Stimulated activated CD8-positive, alpha-beta memory T cell treated with anti-CD3 and anti-CD28 coated beads, Interleukin-4, amount 100 ng/mL, for 1 hour (primary cell): ENCODE measurements at regions not wholly inside any gene's neighbourhood (a gene's known extent, or its start where the extent isn't known, plus 50 kb on each side); places are given as distances from the start of the nearest gene placed in this dataset.
"Not testable (repeated sequence)": the region's sequence is repeated elsewhere in the genome, so short reads cannot be mapped to it uniquely, and the experiment has no call there.

Experiments used
- DNase-seq, 2 donors: peaks; one replicate each; pipeline ENCODE4 v3.0.0-alpha.2; 2020; ENCODE audit warnings: low read depth in 2 of 2, low spot score in 1 of 2

DNA sequence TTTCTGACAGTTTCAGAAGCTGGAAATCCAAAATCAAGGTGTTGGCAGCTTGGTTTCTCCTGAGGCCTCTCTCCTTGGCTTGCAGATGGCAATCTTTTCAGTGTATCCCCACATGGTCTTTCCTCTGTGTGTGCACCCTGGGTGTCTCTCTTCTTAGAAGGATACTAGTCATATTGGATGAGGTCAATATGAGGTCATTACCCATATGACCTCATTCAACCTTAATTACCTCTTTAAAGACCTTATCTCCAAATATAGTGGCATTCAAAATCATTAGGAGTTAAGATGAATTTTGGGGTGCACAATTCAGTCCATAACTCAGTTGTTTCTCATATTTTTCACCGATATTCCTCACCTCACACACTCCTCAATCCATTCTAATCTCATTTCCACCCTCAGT, 92.4 kb upstream of the TGM3 start:
- no peak for DNase-seq

DNA sequence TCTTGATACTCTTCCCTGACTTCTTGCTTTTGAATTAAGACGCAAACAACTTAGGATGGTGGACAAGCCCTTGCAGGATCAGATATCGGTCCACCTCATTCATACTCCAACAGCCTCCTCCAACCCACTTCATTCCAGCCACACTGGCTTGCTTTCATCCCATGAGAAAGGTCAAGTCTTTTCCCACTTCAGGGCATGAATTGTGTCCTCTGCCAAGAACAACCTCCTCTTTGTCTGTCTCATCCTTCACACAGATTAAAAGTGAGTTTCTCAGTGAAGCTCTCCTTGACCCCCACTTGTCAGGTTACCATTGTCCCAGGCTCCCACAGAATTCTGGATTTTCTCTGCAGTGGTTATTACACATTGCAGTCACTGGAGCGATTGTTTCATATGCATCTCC, 91.8 kb upstream of the TGM3 start:
- DNase-seq, result no peak

GRCh38 chr20:2206957-2207769, 88.6 kb upstream of the TGM3 start:
- DNase-seq, result peak; percentile 6 to 9

GRCh38 chr20:2207770-2208097, 88.1 kb upstream of the TGM3 start:
- no peak for DNase-seq

GRCh38 chr20:2208897-2209296, 86.9 kb upstream of the TGM3 start:
- no peak for DNase-seq

- no peak for DNase-seq
Measured at GRCh38 chr20:2210646-2211552, 84.9 kb upstream of the TGM3 start.

DNA sequence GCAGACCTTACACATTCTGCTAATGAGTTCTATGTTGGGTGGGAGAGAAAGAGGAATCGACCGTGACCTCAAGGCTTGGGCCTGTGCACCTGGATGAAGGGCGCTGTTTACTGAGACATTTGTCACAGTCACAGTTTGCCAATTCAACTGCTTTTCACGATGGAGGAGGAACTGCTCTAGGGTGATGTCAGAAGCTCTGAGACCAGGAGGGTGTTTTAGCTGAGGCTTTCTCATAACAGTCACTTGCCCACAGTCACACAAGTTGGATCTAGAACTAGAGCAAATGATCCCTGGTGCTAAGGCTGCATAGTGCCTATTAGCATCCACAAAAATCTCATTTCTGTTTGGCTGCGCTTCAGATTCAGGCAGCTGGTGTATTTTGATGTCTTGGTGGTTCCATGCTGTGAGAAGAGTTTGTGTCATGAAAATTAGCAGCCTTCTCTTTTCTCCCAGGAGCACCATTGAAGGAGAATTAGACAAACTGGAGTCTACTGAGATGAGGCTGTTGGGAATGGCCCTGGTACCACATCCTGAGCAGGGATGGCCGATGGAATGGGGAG, 83.3 kb upstream of the TGM3 start:
- no peak for DNase-seq

GRCh38 chr20:2213401-2213800, 82.4 kb upstream of the TGM3 start:
- no peak for DNase-seq

GRCh38 chr20:2217857-2218539, 77.8 kb upstream of the TGM3 start:
- DNase-seq, result no peak

- DNase-seq, result no peak
Measured at GRCh38 chr20:2219481-2220006, 76.3 kb upstream of the TGM3 start.

DNA sequence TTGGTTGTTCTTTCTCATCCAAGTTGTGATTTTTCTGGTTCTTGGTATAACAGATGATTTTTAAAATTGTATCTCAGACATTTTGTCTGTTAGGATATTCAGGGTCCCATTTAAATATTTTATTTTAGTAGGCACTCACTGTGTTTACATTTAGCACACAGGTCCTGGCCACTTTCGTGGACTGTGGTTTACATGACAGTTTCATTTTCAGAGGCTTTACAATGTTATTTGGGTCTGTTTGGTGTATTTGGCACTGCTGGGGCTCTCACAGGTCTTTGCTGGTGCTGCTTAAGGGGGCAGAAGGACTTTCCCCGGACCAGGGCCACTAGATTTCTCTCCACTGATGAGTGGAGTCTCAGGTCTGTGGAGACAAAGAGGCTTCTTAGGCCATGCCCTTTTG, 75.5 kb upstream of the TGM3 start:
- no peak for DNase-seq

GRCh38 chr20:2221921-2222320, 73.9 kb upstream of the TGM3 start:
- no peak for DNase-seq

DNA sequence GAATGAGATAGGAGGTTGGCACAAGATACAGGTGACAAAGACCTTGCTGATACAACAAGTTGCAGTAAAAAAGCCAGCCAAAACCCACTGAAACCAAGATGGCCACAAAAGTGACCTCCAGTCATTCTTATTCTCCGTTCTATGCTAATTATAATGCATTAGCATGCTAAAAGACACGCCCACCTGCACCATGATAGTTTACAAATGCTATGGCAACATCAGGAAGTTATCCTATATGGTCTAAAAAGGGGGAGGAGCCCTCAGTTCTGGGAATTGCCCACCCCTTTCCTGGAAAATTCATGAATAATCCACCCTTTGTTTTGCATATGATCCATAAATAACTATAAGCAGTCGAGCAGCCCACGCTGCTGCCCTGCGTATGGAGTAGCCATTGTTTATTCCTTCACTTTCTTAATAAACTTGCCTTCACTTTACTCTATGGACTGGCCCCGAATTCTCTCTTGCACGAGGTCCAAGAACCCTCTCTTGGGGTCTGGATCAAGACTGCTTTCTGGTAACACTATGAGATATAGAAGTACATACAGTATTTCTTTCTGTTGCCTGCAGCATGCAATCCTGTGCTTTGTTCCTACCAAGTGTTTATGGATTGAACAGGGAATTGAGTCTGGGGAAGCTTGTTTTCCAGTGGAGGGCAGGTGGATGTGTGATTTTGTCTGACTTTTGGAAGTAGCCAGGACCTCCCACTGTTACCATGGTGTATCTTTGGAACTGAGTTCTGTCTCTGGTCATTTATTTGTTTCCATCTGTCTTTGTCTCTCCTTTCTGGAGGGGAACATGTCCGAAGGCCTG, 72.0 kb upstream of the TGM3 start:
- DNase-seq, result no peak

DNA sequence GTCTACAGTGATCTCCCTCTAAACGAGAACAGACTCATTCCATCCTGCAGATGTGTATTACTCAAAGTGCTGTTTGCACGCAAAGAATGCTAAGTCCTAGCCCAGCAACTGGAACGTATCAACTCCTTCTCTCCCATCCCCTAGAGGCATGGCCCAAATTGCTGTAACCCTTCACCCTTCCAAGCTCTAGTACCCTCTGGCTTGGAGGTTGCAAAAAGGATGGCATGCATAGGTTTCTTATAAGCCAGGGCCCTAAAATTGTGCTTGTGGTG, 71.5 kb upstream of the TGM3 start:
- no peak for DNase-seq

DNA sequence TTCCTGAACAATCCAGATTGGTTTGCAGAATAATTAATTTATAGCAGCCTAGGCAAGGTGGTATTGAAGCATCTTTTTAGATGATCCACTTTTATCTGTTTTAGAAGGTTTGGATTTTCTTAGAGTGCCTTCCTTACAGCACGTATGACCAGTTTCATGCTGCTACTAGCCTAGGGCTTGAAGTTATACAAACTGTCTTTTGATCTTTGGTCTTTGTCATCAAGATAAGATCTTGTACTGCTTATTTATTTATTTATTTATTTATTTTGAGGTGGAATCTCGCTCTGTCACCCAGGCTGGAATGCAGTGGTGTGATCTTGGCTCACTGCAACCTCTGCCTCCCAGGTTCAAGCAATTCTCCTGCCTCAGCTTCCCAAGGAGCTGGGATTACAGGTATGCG, 68.5 kb upstream of the TGM3 start:
- DNase-seq, result not testable (repeated sequence)

- DNase-seq, result no peak
Measured at GRCh38 chr20:2227861-2228260, 67.9 kb upstream of the TGM3 start.

DNA sequence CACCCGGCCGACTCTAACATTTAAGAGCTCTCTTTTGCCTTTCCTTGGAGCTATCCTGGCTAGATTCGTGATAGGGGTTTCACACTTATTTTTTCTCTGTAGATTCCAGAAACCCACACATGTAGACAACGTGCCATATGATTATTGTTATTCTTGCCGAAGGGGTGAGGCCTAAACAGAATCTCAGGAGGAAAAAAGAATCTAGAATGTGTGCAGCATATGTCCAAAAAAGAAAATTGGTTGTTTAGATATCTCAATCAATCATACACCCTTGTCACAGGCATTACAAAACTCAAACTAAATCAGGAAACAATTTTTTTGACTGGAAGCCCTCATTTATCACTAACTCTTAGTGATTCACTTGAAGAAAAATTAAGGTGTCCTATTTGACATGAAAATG, 66.9 kb upstream of the TGM3 start:
- DNase-seq, result no peak

- no peak for DNase-seq
Measured at GRCh38 chr20:2230726-2231488, 64.9 kb upstream of the TGM3 start.

DNA sequence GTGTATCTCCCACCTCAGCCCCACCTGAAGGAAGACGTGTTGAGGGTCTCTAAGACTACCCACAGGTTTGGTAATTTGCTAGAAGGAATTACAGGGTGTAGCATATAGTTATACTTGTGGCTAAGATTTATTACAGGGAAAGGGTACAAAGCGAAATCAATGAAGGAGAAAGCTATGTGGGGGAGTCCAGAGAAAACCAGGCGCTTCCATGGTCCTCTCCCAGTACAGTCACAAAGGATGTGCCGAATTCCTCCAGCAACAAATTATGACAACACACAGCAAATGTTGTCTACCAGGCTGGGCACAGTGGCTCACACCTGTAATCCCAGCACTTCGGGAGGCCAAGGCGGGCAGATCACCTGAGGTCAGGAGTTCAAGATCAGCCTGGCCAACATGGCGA, 64.1 kb upstream of the TGM3 start:
- DNase-seq, result no peak

DNA sequence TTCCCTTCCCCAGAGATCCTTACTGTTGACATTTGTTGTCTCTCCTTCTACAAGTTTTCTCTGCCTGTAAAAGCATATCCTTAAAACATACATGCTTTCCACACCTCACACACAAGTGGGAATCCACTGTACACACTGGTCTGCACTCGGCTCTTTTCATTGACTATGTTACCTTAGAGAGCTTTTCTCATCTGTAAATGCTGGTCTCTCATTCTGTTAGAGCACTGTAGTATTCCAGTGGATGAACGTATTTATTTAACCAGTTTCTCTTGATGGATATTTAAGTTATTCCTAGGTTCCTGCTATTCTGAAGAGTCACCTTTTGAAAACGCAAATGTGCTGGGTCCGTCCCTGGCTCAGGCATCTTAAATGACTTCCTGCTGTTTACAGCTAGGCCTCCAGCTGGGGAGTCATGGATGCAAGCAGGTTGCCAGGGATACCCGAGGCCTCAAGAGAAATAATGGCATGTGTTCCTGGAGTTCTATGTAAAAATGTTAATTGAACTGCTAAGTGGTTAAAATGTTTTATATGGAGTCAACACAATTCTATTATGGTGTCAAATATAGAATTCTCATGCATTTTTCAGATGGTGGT, 61.1 kb upstream of the TGM3 start:
- no peak for DNase-seq
